B cell (primary cell): ENCODE measurements at regions not wholly inside any gene's neighbourhood (a gene's known extent, or its start where the extent isn't known, plus 50 kb on each side); places are given as distances from the start of the nearest gene placed in this dataset.

Experiments
- ATAC-seq: fragments of 200-7000 bp; cut with Tn5 transposase; one replicate; pipeline ENCODE4 v1.10.0; 2021; ENCODE audit warnings: low read depth, mild to moderate bottlenecking, moderate number of reproducible peaks, moderate library complexity
- CTCF ChIA-PET: fragments of 350-600 bp; sonication (Branson Sonifier 250); formaldehyde crosslinking; loops from one replicate; lab custom pipeline; 2021; ENCODE audit warnings: antibody characterized with exemption, inconsistent platforms; lab: Charles Lee
- POLR2A ChIA-PET: fragments of 350-600 bp; sonication (Branson Sonifier 250); formaldehyde crosslinking; loops from one replicate; lab custom pipeline; 2021; ENCODE audit warnings: antibody characterized with exemption; lab: Charles Lee
- DNase-seq: peaks from one replicate; pipeline ENCODE4 v3.0.0; 2013
- H2AFZ ChIP-seq: 2 replicates; pipeline ENCODE4 v1.6.1; 2012; ENCODE audit warnings: mild to moderate bottlenecking, low read depth, low read length; ENCODE audit not compliant: insufficient read depth, poor library complexity, severe bottlenecking
- H3K27ac ChIP-seq, 2 donors: 1 replicate in 1 of 2; 2 replicates in 1 of 2; pipeline ENCODE4 v1.5.1; 2012 to 2013; ENCODE audit warnings: low read length in 2 of 2, mild to moderate bottlenecking in 2 of 2, moderate library complexity in 1 of 2
- H3K27me3 ChIP-seq, 4 experiments: fragments of 200-600 bp in 1 of 4; sonication (generic) in 1 of 4; replicated peaks in 1 of 4; 1 replicate in 2 of 4; 2 replicates in 2 of 4; pipeline versions ENCODE4 v1.6.1 to v1.7.0; 2013 to 2016; ENCODE audit warnings: low read length in 3 of 4, mild to moderate bottlenecking in 2 of 4, mixed read lengths in 1 of 4, moderate library complexity in 1 of 4; ENCODE audit not compliant: insufficient read depth in 4 of 4, control insufficient read depth in 3 of 4; ENCODE audit errors: control extremely low read depth in 1 of 4
- H3K36me3 ChIP-seq, 2 experiments: replicated peaks in 1 of 2; 1 replicate in 1 of 2; 2 replicates in 1 of 2; pipeline versions ENCODE4 v1.6.1 to v1.7.1; 2013; ENCODE audit warnings: low read length in 1 of 2; ENCODE audit not compliant: insufficient read depth in 2 of 2, control insufficient read depth in 1 of 2; ENCODE audit errors: control extremely low read depth in 1 of 2, extremely low read depth in 1 of 2
- H3K4me1 ChIP-seq, 2 donors: fragments of 200-600 bp in 1 of 2; sonication (generic) in 1 of 2; 1 replicate in 1 of 2; 2 replicates in 1 of 2; pipeline versions ENCODE4 v1.5.1 to v1.6.1; 2013 to 2017; ENCODE audit warnings: low read length in 2 of 2; ENCODE audit not compliant: control insufficient read depth in 2 of 2, insufficient read depth in 2 of 2
- H3K4me2 ChIP-seq: replicated peaks from 2 replicates; pipeline ENCODE3; 2012; ENCODE audit warnings: mild to moderate bottlenecking, low read depth, low read length; ENCODE audit not compliant: poor library complexity, severe bottlenecking
- H3K4me3 ChIP-seq, 5 experiments: fragments of 200-600 bp in 1 of 5; sonication (generic) in 1 of 5; 1 replicate in 3 of 5; 2 replicates in 2 of 5; pipeline versions ENCODE4 v1.5.1 to v1.7.0; 2011 to 2016; ENCODE audit warnings: low read length in 4 of 5, mild to moderate bottlenecking in 4 of 5, low read depth in 2 of 5, control low read depth in 1 of 5, moderate library complexity in 1 of 5; ENCODE audit not compliant: insufficient read depth in 1 of 5; ENCODE audit errors: control extremely low read depth in 1 of 5, extremely low read depth in 1 of 5
- H3K79me2 ChIP-seq: fragments of 200-600 bp; sonication (generic); one replicate; pipeline ENCODE4 v1.6.0; 2016; ENCODE audit warnings: low read length; ENCODE audit not compliant: control insufficient read depth, insufficient read depth
- H3K9ac ChIP-seq: fragments of 200-600 bp; sonication (generic); 2 replicates; pipeline ENCODE4 v1.6.1; 2017; ENCODE audit warnings: mild to moderate bottlenecking, low read length, moderate library complexity
- H3K9me3 ChIP-seq, 3 donors: one replicate each; pipeline versions ENCODE4 v1.6.1 to v1.7.1; 2013; ENCODE audit warnings: low read length in 2 of 3; ENCODE audit not compliant: control insufficient read depth in 2 of 3, insufficient read depth in 1 of 3; ENCODE audit errors: control extremely low read depth in 1 of 3
- H4K20me1 ChIP-seq: 2 replicates; pipeline ENCODE4 v1.6.0; 2012; ENCODE audit warnings: mild to moderate bottlenecking, low read length; ENCODE audit not compliant: insufficient read depth, control insufficient read depth, poor library complexity, severe bottlenecking
- H3K27ac Mint-ChIP-seq: one replicate; pipeline ENCODE4 v1.8.0; 2021; ENCODE audit warnings: mixed read lengths
- H3K27me3 Mint-ChIP-seq: one replicate; pipeline ENCODE4 v1.8.0; 2021; ENCODE audit warnings: mixed read lengths
- H3K4me1 Mint-ChIP-seq: one replicate; pipeline ENCODE4 v1.8.0; 2021; ENCODE audit warnings: mixed read lengths
- H3K4me3 Mint-ChIP-seq: one replicate; pipeline ENCODE4 v1.8.0; 2021; ENCODE audit warnings: mixed read lengths
- H3K9me3 Mint-ChIP-seq: one replicate; pipeline ENCODE4 v1.8.0; 2022; ENCODE audit warnings: mixed read lengths; ENCODE audit not compliant: insufficient read depth
- CTCF ChIP-seq: fragments of 200-600 bp; IDR thresholded peaks from one replicate; pipeline ENCODE4 v1.8.0; 2022; ENCODE audit warnings: antibody characterized with exemption, mild to moderate bottlenecking
- EZH2 ChIP-seq: IDR thresholded peaks from 2 replicates; pipeline ENCODE4 v1.6.1; 2012; ENCODE audit warnings: borderline replicate concordance, low read depth, mild to moderate bottlenecking, moderate library complexity, low read length; ENCODE audit not compliant: insufficient read depth, poor library complexity, severe bottlenecking
- WGBS: methylation state at CpG from one replicate; pipeline ENCODE4 v1.1.5; 2013; ENCODE audit warnings: missing lambda C conversion rate; ENCODE audit not compliant: insufficient coverage; 5-methylcytosine and 5-hydroxymethylcytosine counted together
- intact Hi-C: fragments of 100-400 bp; cut with micrococcal nuclease; formaldehyde crosslinking; loops from one replicate; pipeline ENCODE4 v1.10.0; 2022

GRCh38 chr5:159657771-159658170 lies 258.5 kb upstream of the ADRA1B start:
- H3K9me3 ChIP-seq = no peaks in the 10 kb centered on the region
- H3K36me3 ChIP-seq = no peaks in the 10 kb centered on the region
- intact Hi-C loops = no loop called here
- DNase-seq (no peak), ATAC-seq (no peak)
- TF ChIP-seq EZH2 (no peak), CTCF (no peak)
- H3K4me2 ChIP-seq = no peak overlapping the region
- H3K4me1 ChIP-seq = no peaks in the 10 kb centered on the region
- H3K4me3 ChIP-seq = no peak overlapping the region
- Mint-ChIP-seq H3K4me1 (no peaks in the 10 kb centered on the region), H3K9me3 (no peaks in the 10 kb centered on the region), H3K4me3 (no peak overlapping the region), H3K27me3 (no peaks in the 10 kb centered on the region), H3K27ac (no peak overlapping the region)
- H3K27ac ChIP-seq = no peak overlapping the region
- CTCF ChIA-PET = no interaction called here
- POLR2A ChIA-PET = interaction anchor here (0.5 kb wide), 1 partner anchor 159 kb away, joined by 3 read pairs; no protein-coding TSS in a partner anchor
- peaks cover 0 to 2% (median 0%) of the 10 kb centered on the region in 4 experiments for H3K27me3 ChIP-seq
- H3K9ac ChIP-seq = no peak overlapping the region
- H3K79me2 ChIP-seq = no peaks in the 10 kb centered on the region
- 93% methylated on average over 2 of the region's 6 CpGs for WGBS
- H4K20me1 ChIP-seq = no peaks in the 10 kb centered on the region
- no peak overlapping the region for H2AFZ ChIP-seq

- no peak overlapping the region for H3K9ac ChIP-seq
- no peak for TF ChIP-seq EZH2
- TF ChIP-seq CTCF = no peak
- no peaks in the 10 kb centered on the region for H3K9me3 ChIP-seq
- no peak overlapping the region for H3K27ac ChIP-seq
- H2AFZ ChIP-seq = no peak overlapping the region
- H4K20me1 ChIP-seq = no peaks in the 10 kb centered on the region
- Mint-ChIP-seq H3K27ac (no peak overlapping the region), H3K4me1 (no peaks in the 10 kb centered on the region), H3K27me3 (no peaks in the 10 kb centered on the region), H3K9me3 (no peaks in the 10 kb centered on the region), H3K4me3 (no peak overlapping the region)
- ChIA-PET CTCF (interaction anchor here (0.8 kb wide), 1 partner anchor 17 kb away, joined by 3 read pairs; no protein-coding TSS in a partner anchor), POLR2A (interaction anchor here (0.5 kb wide), 1 partner anchor 160 kb away, joined by 3 read pairs; no protein-coding TSS in a partner anchor)
- 100% methylated on average over 7 of the region's 10 CpGs for WGBS
- intact Hi-C loops = no loop called here
- DNase-seq (no peak), ATAC-seq (no peak)
- H3K36me3 ChIP-seq = no peaks in the 10 kb centered on the region
- no peak overlapping the region for H3K4me3 ChIP-seq
- H3K27me3 ChIP-seq = peaks cover 0 to 2% (median 0%) of the 10 kb centered on the region in 4 experiments
- H3K4me1 ChIP-seq = no peaks in the 10 kb centered on the region
- H3K4me2 ChIP-seq = no peak overlapping the region
- no peaks in the 10 kb centered on the region for H3K79me2 ChIP-seq
Observed at GRCh38 chr5:159658266-159658925, 257.9 kb upstream of the ADRA1B start.
